GM12872 (cell line): ENCODE measurements at regions not wholly inside any gene's neighbourhood (a gene's known extent, or its start where the extent isn't known, plus 50 kb on each side); places are given as distances from the start of the nearest gene placed in this dataset.
A peak's percentile ranks its signal among the peaks of the same experiment; 100 is the strongest.

ENCODE experiments used
- CTCF ChIP-seq: IDR thresholded peaks from 3 replicates; pipeline ENCODE4 v1.5.1; 2011; ENCODE audit warnings: low read depth, mild to moderate bottlenecking, low read length, moderate library complexity; ENCODE audit not compliant: insufficient read depth

DNA sequence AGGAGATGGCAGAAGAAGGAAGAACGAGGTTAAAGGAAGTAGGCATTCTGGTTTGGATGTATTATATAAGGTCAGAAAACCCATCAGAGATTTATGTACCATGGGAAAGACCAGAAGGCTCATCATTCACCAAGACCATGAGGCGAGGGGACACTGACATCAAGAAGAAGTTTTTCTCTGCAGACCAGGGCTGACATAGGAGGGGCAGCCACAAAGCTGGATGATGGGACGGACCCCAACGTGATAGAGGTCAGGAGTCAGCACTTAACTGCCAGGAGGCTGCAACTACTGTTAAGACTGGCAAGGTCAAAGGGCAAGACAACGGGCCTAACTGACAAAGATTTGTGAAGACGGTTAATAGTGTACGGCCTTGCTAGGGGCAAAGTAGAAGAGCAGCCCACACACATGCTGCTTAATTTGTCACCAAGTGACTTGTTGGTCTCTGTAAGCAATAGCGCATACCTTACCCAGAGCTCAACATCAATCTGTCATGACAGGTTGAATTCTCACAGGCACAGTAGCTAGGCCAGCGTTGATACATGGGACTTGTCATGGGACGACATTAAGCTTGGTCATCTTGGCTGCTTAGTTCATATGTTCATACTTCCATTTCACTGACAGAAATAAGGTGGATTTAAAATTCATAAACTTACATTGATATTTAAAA lies 579.7 kb upstream of the CDH10 start:
- TF ChIP-seq CTCF = no peak

DNA sequence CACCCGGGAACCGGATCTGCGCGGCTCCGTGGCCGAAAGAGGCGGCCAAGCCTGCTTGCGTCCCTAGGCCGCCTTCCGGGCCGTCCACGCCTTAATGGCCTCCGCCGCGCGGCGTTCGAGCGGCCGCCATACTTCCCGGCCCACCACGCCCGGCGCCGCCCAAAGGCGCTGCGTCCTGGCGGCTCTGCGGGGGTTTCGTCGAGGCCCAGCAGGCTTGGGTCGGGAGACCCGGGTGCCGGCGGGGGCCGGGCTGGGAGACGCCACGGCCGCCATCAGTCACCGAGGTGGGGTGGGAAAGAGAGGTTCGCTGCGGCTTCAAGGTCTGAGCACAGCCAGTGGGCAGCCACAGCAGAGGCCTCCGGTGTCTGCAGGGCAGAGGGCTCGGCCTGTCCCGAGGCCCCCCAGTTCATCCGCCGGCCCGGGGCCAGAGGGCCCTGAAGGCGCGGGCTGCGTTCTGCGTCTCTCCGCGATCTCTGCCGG lies 545.8 kb upstream of the CDH10 start:
- no peak for TF ChIP-seq CTCF

DNA sequence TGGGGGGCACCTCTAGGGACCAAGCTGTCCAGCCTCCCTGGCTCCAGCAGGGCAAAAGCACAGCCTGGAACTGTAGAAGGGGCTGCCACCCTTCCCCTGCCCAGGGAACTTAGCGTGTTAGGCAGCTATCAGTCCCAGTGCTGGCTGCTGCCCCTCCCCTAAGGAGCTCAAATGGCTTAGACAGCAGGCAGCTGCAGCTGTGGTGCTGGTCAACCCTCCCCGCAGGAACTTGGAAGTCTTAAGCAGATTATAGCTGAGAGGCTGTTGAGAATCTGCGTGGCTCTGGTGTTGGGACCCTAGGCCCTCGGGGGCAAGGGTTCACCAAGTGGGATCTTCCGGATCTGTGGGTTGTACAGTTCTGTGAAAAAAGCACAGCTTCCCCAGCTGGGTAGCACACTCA lies 536.5 kb upstream of the CDH10 start:
- no peak for TF ChIP-seq CTCF

DNA sequence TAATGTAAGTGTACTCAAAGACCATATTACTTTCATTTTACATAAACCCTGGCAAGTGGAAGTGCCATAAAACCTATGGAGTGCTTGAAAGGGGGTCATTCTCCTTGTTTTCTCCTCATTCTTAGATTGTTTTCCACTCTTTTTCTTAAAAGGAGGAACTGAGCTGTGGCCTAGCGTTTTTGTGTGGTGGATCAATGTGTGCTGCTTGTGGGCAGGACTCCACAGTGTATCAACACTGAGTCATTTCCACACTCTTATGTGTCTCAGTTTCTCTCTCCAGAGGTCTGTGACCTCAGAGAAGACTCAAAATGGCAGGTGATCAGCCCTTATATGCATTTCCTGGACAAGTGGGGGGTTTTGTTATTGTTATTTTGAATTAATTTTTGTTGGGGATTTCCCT lies 516.1 kb upstream of the CDH10 start:
- TF ChIP-seq CTCF = no peak

DNA sequence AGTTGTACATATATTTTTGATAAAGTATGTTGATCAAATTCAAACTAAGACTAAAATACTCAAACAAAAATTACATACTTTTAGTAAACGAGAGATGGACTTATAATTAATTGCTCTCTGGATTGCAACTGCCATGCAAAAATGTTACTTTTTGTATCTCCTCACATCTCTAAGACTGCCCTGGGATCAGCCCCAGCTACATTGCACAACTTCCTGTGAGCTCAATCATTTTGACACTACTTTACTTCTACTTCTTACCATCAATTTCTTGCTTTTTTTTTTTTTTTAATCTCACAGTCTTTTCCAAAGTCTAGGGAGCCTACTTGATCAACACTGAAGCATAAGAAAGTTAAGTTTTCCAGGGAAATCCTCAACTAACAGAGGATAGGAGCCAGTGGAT lies 506.0 kb upstream of the CDH10 start:
- no peak for TF ChIP-seq CTCF

- no peak for TF ChIP-seq CTCF
Measured at GRCh38 chr5:25128606-25129005, 483.8 kb upstream of the CDH10 start.

GRCh38 chr5:25119650-25120049 lies 474.9 kb upstream of the CDH10 start:
- 0 out of 3 replicates have a peak, but pooled peaks have one; percentile 6 for TF ChIP-seq CTCF
